COR-L47 (cell line): ENCODE measurements at regions not wholly inside any gene's neighbourhood (a gene's known extent, or its start where the extent isn't known, plus 50 kb on each side); places are given as distances from the start of the nearest gene placed in this dataset.

ENCODE experiments used
- DNase-seq: peaks from one replicate; lab custom pipeline; 2025; lab: John Stamatoyannopoulos, UW

- no peak for DNase-seq
Observed at GRCh38 chr11:128194216-128194615, 393.1 kb downstream of the ETS1 start.

GRCh38 chr11:128193615-128194014 is 393.7 kb downstream of the ETS1 start:
- DNase-seq, result no peak

GRCh38 chr11:128190312-128190711 is 397.0 kb downstream of the ETS1 start:
- no peak for DNase-seq

GRCh38 chr11:128189823-128190222 is 397.5 kb downstream of the ETS1 start:
- no peak for DNase-seq

- no peak for DNase-seq
Observed at GRCh38 chr11:128188346-128189004, 398.9 kb downstream of the ETS1 start.

GRCh38 chr11:128187835-128188234 is 399.5 kb downstream of the ETS1 start:
- DNase-seq, result no peak

GRCh38 chr11:128187377-128187776 is 400.0 kb downstream of the ETS1 start:
- no peak for DNase-seq

GRCh38 chr11:128184981-128185380 is 402.4 kb downstream of the ETS1 start:
- no peak for DNase-seq

- DNase-seq, result no peak
Observed at GRCh38 chr11:128182844-128183243, 404.5 kb downstream of the ETS1 start.

- no peak for DNase-seq
Observed at GRCh38 chr11:128181984-128182383, 405.4 kb downstream of the ETS1 start.

GRCh38 chr11:128181088-128181480 is 406.3 kb downstream of the ETS1 start:
- DNase-seq, result no peak

- DNase-seq, result no peak
Observed at GRCh38 chr11:128180441-128181087, 406.8 kb downstream of the ETS1 start.

- no peak for DNase-seq
Observed at GRCh38 chr11:128179512-128179911, 407.8 kb downstream of the ETS1 start.

- DNase-seq, result peak; percentile 57
Observed at GRCh38 chr11:128179039-128179438, 408.3 kb downstream of the ETS1 start.

GRCh38 chr11:128174465-128175291 is 412.7 kb downstream of the ETS1 start:
- no peak for DNase-seq

- peak; percentile 78 for DNase-seq
Observed at GRCh38 chr11:128172046-128172878, 415.1 kb downstream of the ETS1 start.

GRCh38 chr11:128171506-128171905 is 415.9 kb downstream of the ETS1 start:
- no peak for DNase-seq

GRCh38 chr11:128165572-128165971 is 421.8 kb downstream of the ETS1 start:
- no peak for DNase-seq

GRCh38 chr11:128164080-128164741 is 423.1 kb downstream of the ETS1 start:
- DNase-seq, result no peak

GRCh38 chr11:128161994-128162393 is 425.4 kb downstream of the ETS1 start:
- no peak for DNase-seq

- no peak for DNase-seq
Observed at GRCh38 chr11:128161436-128161835, 425.9 kb downstream of the ETS1 start.

GRCh38 chr11:128158860-128159259 is 428.5 kb downstream of the ETS1 start:
- DNase-seq, result no peak
